PC-3 (cell line): ENCODE measurements at regions not wholly inside any gene's neighbourhood (a gene's known extent, or its start where the extent isn't known, plus 50 kb on each side); places are given as distances from the start of the nearest gene placed in this dataset.

Experiments
- CTCF ChIP-seq: fragments of 300-600 bp; sonication (generic); conservative IDR thresholded peaks from 2 replicates; pipeline ENCODE4 v1.5.1; 2017; ENCODE audit warnings: antibody characterized with exemption, low read depth, mild to moderate bottlenecking, low read length
- EZH2phosphoT487 ChIP-seq: fragments of 300-600 bp; sonication (generic); IDR thresholded peaks from 2 replicates; pipeline ENCODE4 v1.6.1; 2018; ENCODE audit warnings: mild to moderate bottlenecking, antibody characterized with exemption, low read length, borderline replicate concordance

GRCh38 chr16:62978451-62978850 is 942.2 kb upstream of the CDH8 start:
- no peak for TF ChIP-seq CTCF
- TF ChIP-seq EZH2phosphoT487, result no peak
